ENCODE measurements at regions not wholly inside any gene's neighbourhood (a gene's known extent, or its start where the extent isn't known, plus 50 kb on each side); places are given as distances from the start of the nearest gene placed in this dataset.

- no peak for TF ChIP-seq GATA3 (IDR thresholded peaks at IDR 0.05; ENCODE audit: low read depth, low read length)
- TF ChIP-seq GATA2 (IDR thresholded peaks at IDR 0.05; ENCODE audit: low read depth, low read length) = no peak
These were observed 386.5 kb upstream of the CFAP20DC start for GRCh38 chr3:59436164-59436958.

GRCh38 chr3:59433546-59433945 is 383.7 kb upstream of the CFAP20DC start:
- TF ChIP-seq GATA2 (IDR thresholded peaks at IDR 0.05; ENCODE audit: low read depth, low read length) = no peak
- TF ChIP-seq GATA3 (IDR thresholded peaks at IDR 0.05; ENCODE audit: low read depth, low read length) = no peak

- no peak for TF ChIP-seq GATA2 (IDR thresholded peaks at IDR 0.05; ENCODE audit: low read depth, low read length)
These were observed 382.8 kb upstream of the CFAP20DC start for GRCh38 chr3:59432665-59433064.

GRCh38 chr3:59430341-59430740 is 380.5 kb upstream of the CFAP20DC start:
- TF ChIP-seq GATA3 (IDR thresholded peaks at IDR 0.05; ENCODE audit: low read depth, low read length) (no peak), GATA2 (IDR thresholded peaks at IDR 0.05; ENCODE audit: low read depth, low read length) (no peak)

GRCh38 chr3:59429198-59429597 is 379.4 kb upstream of the CFAP20DC start:
- no peak for TF ChIP-seq GATA3 (IDR thresholded peaks at IDR 0.05; ENCODE audit: low read depth, low read length)
- TF ChIP-seq GATA2 (IDR thresholded peaks at IDR 0.05; ENCODE audit: low read depth, low read length) = no peak

- TF ChIP-seq GATA3 (IDR thresholded peaks at IDR 0.05; ENCODE audit: low read depth, low read length) = no peak
- no peak for TF ChIP-seq GATA2 (IDR thresholded peaks at IDR 0.05; ENCODE audit: low read depth, low read length)
These were observed 377.2 kb upstream of the CFAP20DC start for GRCh38 chr3:59426821-59427565.

- TF ChIP-seq GATA3 (IDR thresholded peaks at IDR 0.05; ENCODE audit: low read depth, low read length) = no peak
- no peak for TF ChIP-seq GATA2 (IDR thresholded peaks at IDR 0.05; ENCODE audit: low read depth, low read length)
These were observed 376.1 kb upstream of the CFAP20DC start for GRCh38 chr3:59425942-59426341.

- TF ChIP-seq GATA3 (IDR thresholded peaks at IDR 0.05; ENCODE audit: low read depth, low read length) (no peak), GATA2 (IDR thresholded peaks at IDR 0.05; ENCODE audit: low read depth, low read length) (no peak)
These were observed 375.5 kb upstream of the CFAP20DC start for GRCh38 chr3:59425371-59425770.

GRCh38 chr3:59424268-59425010 is 374.6 kb upstream of the CFAP20DC start:
- TF ChIP-seq GATA3 (IDR thresholded peaks at IDR 0.05; ENCODE audit: low read depth, low read length) (no peak), GATA2 (IDR thresholded peaks at IDR 0.05; ENCODE audit: low read depth, low read length) (no peak)

- TF ChIP-seq GATA3 (IDR thresholded peaks at IDR 0.05; ENCODE audit: low read depth, low read length) (no peak), GATA2 (IDR thresholded peaks at IDR 0.05; ENCODE audit: low read depth, low read length) (no peak)
These were observed 373.9 kb upstream of the CFAP20DC start for GRCh38 chr3:59423707-59424106.

- no peak for TF ChIP-seq GATA3 (IDR thresholded peaks at IDR 0.05; ENCODE audit: low read depth, low read length)
These were observed 372.5 kb upstream of the CFAP20DC start for GRCh38 chr3:59422312-59422711.

- no peak for TF ChIP-seq GATA2 (IDR thresholded peaks at IDR 0.05; ENCODE audit: low read depth, low read length)
- no peak for TF ChIP-seq GATA3 (IDR thresholded peaks at IDR 0.05; ENCODE audit: low read depth, low read length)
These were observed 369.0 kb upstream of the CFAP20DC start for GRCh38 chr3:59418836-59419235.

GRCh38 chr3:59412516-59412915 is 362.7 kb upstream of the CFAP20DC start:
- no peak for TF ChIP-seq GATA2 (IDR thresholded peaks at IDR 0.05; ENCODE audit: low read depth, low read length)
- no peak for TF ChIP-seq GATA3 (IDR thresholded peaks at IDR 0.05; ENCODE audit: low read depth, low read length)

GRCh38 chr3:59411694-59412093 is 361.9 kb upstream of the CFAP20DC start:
- TF ChIP-seq GATA3 (IDR thresholded peaks at IDR 0.05; ENCODE audit: low read depth, low read length) (no peak), GATA2 (IDR thresholded peaks at IDR 0.05; ENCODE audit: low read depth, low read length) (no peak)

Data from SH-SY5Y (cell line).